Trophoblast cell (in vitro differentiated cells and primary cell): ENCODE measurements at regions not wholly inside any gene's neighbourhood (a gene's known extent, or its start where the extent isn't known, plus 50 kb on each side); places are given as distances from the start of the nearest gene placed in this dataset.

Source experiments
- DNase-seq, 2 donors: peaks; one replicate each; pipeline ENCODE4 v3.0.0-alpha.2; 2016
- H2AFZ ChIP-seq: 2 replicates; pipeline ENCODE4 v1.6.1; 2013; ENCODE audit warnings: low read length, moderate library complexity, mild to moderate bottlenecking; ENCODE audit not compliant: insufficient read depth, poor library complexity
- H2AK5ac ChIP-seq: 2 replicates; pipeline ENCODE4 v1.6.1; 2013; ENCODE audit warnings: mild to moderate bottlenecking, low read length
- H2BK120ac ChIP-seq: 2 replicates; pipeline ENCODE4 v1.6.1; 2013; ENCODE audit warnings: low read length, mild to moderate bottlenecking, moderate library complexity; ENCODE audit not compliant: insufficient read depth, poor library complexity
- H2BK12ac ChIP-seq: 2 replicates; pipeline ENCODE4 v1.6.1; 2013; ENCODE audit warnings: mild to moderate bottlenecking, low read length, moderate library complexity
- H2BK5ac ChIP-seq: 2 replicates; pipeline ENCODE4 v1.6.1; 2013; ENCODE audit warnings: low read length, low read depth, moderate library complexity, mild to moderate bottlenecking; ENCODE audit not compliant: poor library complexity
- H3K14ac ChIP-seq: 2 replicates; pipeline ENCODE4 v1.6.1; 2013; ENCODE audit warnings: mild to moderate bottlenecking, low read length
- H3K18ac ChIP-seq: 2 replicates; pipeline ENCODE4 v1.6.1; 2013; ENCODE audit warnings: mild to moderate bottlenecking, low read length
- H3K23ac ChIP-seq: 2 replicates; pipeline ENCODE4 v1.6.1; 2013; ENCODE audit warnings: low read length
- H3K27ac ChIP-seq: 2 replicates; pipeline ENCODE4 v1.5.1; 2013; ENCODE audit warnings: low read depth, mild to moderate bottlenecking, inconsistent platforms, low read length, moderate library complexity
- H3K27me3 ChIP-seq: 2 replicates; pipeline ENCODE4 v1.6.1; 2013; ENCODE audit warnings: inconsistent platforms, mild to moderate bottlenecking, low read length, moderate library complexity; ENCODE audit not compliant: insufficient read depth
- H3K36me3 ChIP-seq, 2 experiments: 1 replicate in 1 of 2; 2 replicates in 1 of 2; pipeline ENCODE4 v1.6.1; 2013; ENCODE audit warnings: low read length in 2 of 2, mild to moderate bottlenecking in 2 of 2, moderate library complexity in 1 of 2; ENCODE audit not compliant: insufficient read depth in 2 of 2, control insufficient read depth in 1 of 2
- H3K4ac ChIP-seq: 2 replicates; pipeline ENCODE4 v1.6.1; 2013; ENCODE audit warnings: low read depth, mild to moderate bottlenecking, low read length, moderate library complexity
- H3K4me1 ChIP-seq, 2 experiments: 1 replicate in 1 of 2; 2 replicates in 1 of 2; pipeline ENCODE4 v1.6.1; 2013; ENCODE audit warnings: low read length in 2 of 2, mild to moderate bottlenecking in 2 of 2, moderate library complexity in 1 of 2; ENCODE audit not compliant: insufficient read depth in 2 of 2, control insufficient read depth in 1 of 2
- H3K4me2 ChIP-seq: 2 replicates; pipeline ENCODE4 v1.6.1; 2013; ENCODE audit warnings: inconsistent platforms, mild to moderate bottlenecking, low read length, moderate library complexity
- H3K4me3 ChIP-seq: 2 replicates; pipeline ENCODE4 v1.5.1; 2013; ENCODE audit warnings: mild to moderate bottlenecking, low read depth, low read length, inconsistent platforms
- H3K79me1 ChIP-seq: one replicate; pipeline ENCODE4 v1.6.1; 2013; ENCODE audit warnings: low read length
- H3K79me2 ChIP-seq: 2 replicates; pipeline ENCODE4 v1.6.1; 2013; ENCODE audit warnings: low read length, mild to moderate bottlenecking; ENCODE audit not compliant: control insufficient read depth, insufficient read depth, poor library complexity
- H3K9ac ChIP-seq: 2 replicates; pipeline ENCODE4 v1.6.1; 2013; ENCODE audit warnings: mild to moderate bottlenecking, low read length
- H3K9me3 ChIP-seq: 2 replicates; pipeline ENCODE4 v1.6.1; 2013; ENCODE audit warnings: low read depth, mild to moderate bottlenecking, control low read depth, inconsistent platforms, low read length; ENCODE audit not compliant: insufficient read depth
- H4K12ac ChIP-seq: 2 replicates; pipeline ENCODE4 v1.6.1; 2013; ENCODE audit warnings: low read depth, mild to moderate bottlenecking, low read length, moderate library complexity
- H4K8ac ChIP-seq: 2 replicates; pipeline ENCODE4 v1.6.1; 2013; ENCODE audit warnings: low read depth, mild to moderate bottlenecking, low read length, moderate library complexity
- H4K91ac ChIP-seq: one replicate; pipeline ENCODE4 v1.6.1; 2013; ENCODE audit warnings: low read depth, mild to moderate bottlenecking, low read length, moderate library complexity
- WGBS: extraction: QIAGEN DNeasy Blood & Tissue Kit; methylation state at CpG from one replicate; pipeline ENCODE4 v1.1.7; 2013; ENCODE audit warnings: missing lambda C conversion rate; ENCODE audit not compliant: insufficient read length, insufficient coverage; ENCODE audit errors: extremely low coverage; 5-methylcytosine and 5-hydroxymethylcytosine counted together

GRCh38 chr9:22198681-22199080 is 189.6 kb upstream of the CDKN2B start:
- Histone ChIP-seq H2BK12ac (no peak overlapping the region), H3K4me3 (no peak overlapping the region), H3K4ac (no peak overlapping the region), H4K91ac (no peak overlapping the region), H3K9me3 (peaks cover 7% of the 10 kb centered on the region), H3K14ac (no peak overlapping the region), H3K27ac (no peak overlapping the region), H3K4me1 (peaks cover 2 to 3% of the 10 kb centered on the region in 2 experiments), H3K9ac (no peak overlapping the region), H3K79me1 (no peaks in the 10 kb centered on the region), H3K79me2 (no peaks in the 10 kb centered on the region), H4K8ac (no peak overlapping the region), H3K4me2 (no peak overlapping the region), H3K36me3 (peaks cover 0 to 1% of the 10 kb centered on the region in 2 experiments), H2AFZ (no peak overlapping the region), H3K27me3 (no peaks in the 10 kb centered on the region), H2AK5ac (no peak overlapping the region), H3K18ac (no peak overlapping the region), H3K23ac (no peak overlapping the region), H4K12ac (no peak overlapping the region), H2BK120ac (no peak overlapping the region), H2BK5ac (no peak overlapping the region)
- no peak for DNase-seq

GRCh38 chr9:22201256-22201655 is 192.2 kb upstream of the CDKN2B start:
- Histone ChIP-seq H3K4me1 (peaks cover 3 to 5% of the 10 kb centered on the region in 2 experiments), H2AFZ (no peak overlapping the region), H3K9ac (no peak overlapping the region), H4K12ac (no peak overlapping the region), H3K4ac (no peak overlapping the region), H3K4me2 (no peak overlapping the region), H3K23ac (no peak overlapping the region), H3K9me3 (peaks cover 7% of the 10 kb centered on the region), H4K91ac (no peak overlapping the region), H3K18ac (no peak overlapping the region), H3K79me2 (no peaks in the 10 kb centered on the region), H3K14ac (no peak overlapping the region), H4K8ac (no peak overlapping the region), H3K36me3 (peaks cover 0 to 1% of the 10 kb centered on the region in 2 experiments), H2AK5ac (no peak overlapping the region), H2BK12ac (no peak overlapping the region), H3K4me3 (no peak overlapping the region), H3K79me1 (no peaks in the 10 kb centered on the region), H2BK120ac (no peak overlapping the region), H3K27me3 (no peaks in the 10 kb centered on the region), H2BK5ac (no peak overlapping the region), H3K27ac (no peak overlapping the region)
- WGBS = no CpG with 5 or more reads among the region's 1 CpG
- DNase-seq = no peak

GRCh38 chr9:22203371-22204138 is 194.4 kb upstream of the CDKN2B start:
- peak overlapping the region; percentile 60 for H4K8ac ChIP-seq
- H3K9me3 ChIP-seq = no peaks in the 10 kb centered on the region
- H3K27me3 ChIP-seq = no peaks in the 10 kb centered on the region
- peak overlapping the region; percentile 83 for H2AFZ ChIP-seq
- H3K4me2 ChIP-seq = no peak overlapping the region
- no CpG with 5 or more reads among the region's 8 CpGs for WGBS
- no peak overlapping the region for H3K23ac ChIP-seq
- H3K4me1 ChIP-seq = peaks cover 3 to 5% of the 10 kb centered on the region in 2 experiments
- no peak overlapping the region for H3K4me3 ChIP-seq
- H2BK5ac ChIP-seq = no peak overlapping the region
- H3K14ac ChIP-seq = no peak overlapping the region
- no peaks in the 10 kb centered on the region for H3K36me3 ChIP-seq
- H3K4ac ChIP-seq = no peak overlapping the region
- H4K91ac ChIP-seq = no peak overlapping the region
- no peak overlapping the region for H2BK120ac ChIP-seq
- no peaks in the 10 kb centered on the region for H3K79me1 ChIP-seq
- H3K18ac ChIP-seq = no peak overlapping the region
- H4K12ac ChIP-seq = no peak overlapping the region
- no peak overlapping the region for H2AK5ac ChIP-seq
- H3K9ac ChIP-seq = no peak overlapping the region
- H3K79me2 ChIP-seq = no peaks in the 10 kb centered on the region
- no peak overlapping the region for H3K27ac ChIP-seq
- peak overlapping the region; percentile 36 for H2BK12ac ChIP-seq
- DNase-seq = peak in 1 of 2 donors; percentile 21

GRCh38 chr9:22204240-22204639 is 195.1 kb upstream of the CDKN2B start:
- H3K27ac ChIP-seq = no peak overlapping the region
- H3K4ac ChIP-seq = no peak overlapping the region
- H3K27me3 ChIP-seq = no peaks in the 10 kb centered on the region
- H4K91ac ChIP-seq = no peak overlapping the region
- H2BK5ac ChIP-seq = no peak overlapping the region
- no peak overlapping the region for H3K23ac ChIP-seq
- H3K18ac ChIP-seq = no peak overlapping the region
- no peak overlapping the region for H2BK120ac ChIP-seq
- no peak overlapping the region for H3K4me2 ChIP-seq
- H3K79me1 ChIP-seq = no peaks in the 10 kb centered on the region
- H3K9ac ChIP-seq = no peak overlapping the region
- H2BK12ac ChIP-seq = no peak overlapping the region
- H3K4me3 ChIP-seq = no peak overlapping the region
- no peak overlapping the region for H4K12ac ChIP-seq
- no peaks in the 10 kb centered on the region for H3K36me3 ChIP-seq
- peaks cover 5% of the 10 kb centered on the region in 2 experiments for H3K4me1 ChIP-seq
- no peak for DNase-seq
- H3K14ac ChIP-seq = no peak overlapping the region
- H2AK5ac ChIP-seq = no peak overlapping the region
- H4K8ac ChIP-seq = no peak overlapping the region
- WGBS = no CpG with 5 or more reads among the region's 2 CpGs
- H3K79me2 ChIP-seq = no peaks in the 10 kb centered on the region
- no peaks in the 10 kb centered on the region for H3K9me3 ChIP-seq
- no peak overlapping the region for H2AFZ ChIP-seq
